Stomach (tissue), 8 donors: ENCODE measurements at regions not wholly inside any gene's neighbourhood (a gene's known extent, or its start where the extent isn't known, plus 50 kb on each side); places are given as distances from the start of the nearest gene placed in this dataset.
A peak's percentile ranks its signal among the peaks of the same experiment; 100 is the strongest.
"Not testable (repeated sequence)": the region's sequence is repeated elsewhere in the genome, so short reads cannot be mapped to it uniquely, and the experiment has no call there.

Source experiments
- DNase-seq, 2 donors: peaks; one replicate each; pipeline versions ENCODE4 v3.0.0 to v3.0.0-alpha.2; 2013 to 2019
- H3K27ac ChIP-seq, 5 donors: fragments of 200-600 bp in 4 of 5; sonication (generic) in 4 of 5; one replicate each; pipeline ENCODE4 v1.5.1; 2013 to 2019; ENCODE audit warnings: mild to moderate bottlenecking in 1 of 5, moderate library complexity in 1 of 5
- H3K27me3 ChIP-seq, 3 donors: fragments of 200-600 bp; sonication (generic); one replicate each; pipeline ENCODE4 v1.5.1; 2017 to 2019; ENCODE audit warnings: mixed run types in 1 of 3
- H3K36me3 ChIP-seq, 4 donors: fragments of 200-600 bp; sonication (generic); 1 replicate in 3 of 4; 2 replicates in 1 of 4; pipeline ENCODE4 v1.5.1; 2016 to 2019
- H3K4me1 ChIP-seq, 4 donors: fragments of 200-600 bp; sonication (generic); one replicate each; pipeline ENCODE4 v1.5.1; 2016 to 2019
- H3K4me3 ChIP-seq, 4 donors: fragments of 200-600 bp; sonication (generic) in 3 of 4; one replicate each; pipeline ENCODE4 v1.5.1; 2016 to 2019; ENCODE audit warnings: mild to moderate bottlenecking in 1 of 4
- H3K9me3 ChIP-seq, 4 donors: fragments of 200-600 bp; sonication (generic); one replicate each; pipeline ENCODE4 v1.5.1; 2016 to 2019
- EP300 ChIP-seq: sonication (generic); formaldehyde crosslinking; IDR thresholded peaks from one replicate; pipeline ENCODE4 v1.6.1; 2017; ENCODE audit warnings: antibody characterized with exemption
- POLR2A ChIP-seq, 4 donors: fragments of 450-650 bp; IDR thresholded peaks; one replicate each; pipeline ENCODE4 v1.6.1; 2016; ENCODE audit warnings: antibody characterized with exemption in 4 of 4, control low read depth in 2 of 4, mild to moderate bottlenecking in 1 of 4, moderate library complexity in 1 of 4
- POLR2AphosphoS5 ChIP-seq, 3 donors: sonication (generic); formaldehyde crosslinking; IDR thresholded peaks; one replicate each; pipeline ENCODE4 v1.6.1; 2016; ENCODE audit warnings: antibody characterized with exemption in 3 of 3
- WGBS, 5 donors: extraction: QIAGEN DNeasy Blood & Tissue Kit in 3 of 5; methylation state at CpG; one replicate each; pipeline versions ENCODE4 v1.1.5 to v1.1.7; 2013 to 2018; 5-methylcytosine and 5-hydroxymethylcytosine counted together
- intact Hi-C: fragments of 100-400 bp; cut with DNase I; formaldehyde crosslinking; loops from one replicate; pipeline ENCODE4 v1.15.1; 2023; ENCODE audit warnings: low total_unique reads
- TF ChIP-seq, protein P1 (sequence below), 7 experiments: fragments of 450-650 bp in 4 of 7; fragments of 200-600 bp in 3 of 7; sonication (generic) in 3 of 7; IDR thresholded peaks; one replicate each; pipeline ENCODE4 v1.5.1; 2016 to 2019; ENCODE audit warnings: antibody characterized with exemption in 7 of 7, control low read depth in 2 of 7, mild to moderate bottlenecking in 1 of 7
- donor health status: healthy with polysubstance abuse.
- donor health status: Bipolar disorder and iron deficiency.
- donor health status: healthy.

DNA sequence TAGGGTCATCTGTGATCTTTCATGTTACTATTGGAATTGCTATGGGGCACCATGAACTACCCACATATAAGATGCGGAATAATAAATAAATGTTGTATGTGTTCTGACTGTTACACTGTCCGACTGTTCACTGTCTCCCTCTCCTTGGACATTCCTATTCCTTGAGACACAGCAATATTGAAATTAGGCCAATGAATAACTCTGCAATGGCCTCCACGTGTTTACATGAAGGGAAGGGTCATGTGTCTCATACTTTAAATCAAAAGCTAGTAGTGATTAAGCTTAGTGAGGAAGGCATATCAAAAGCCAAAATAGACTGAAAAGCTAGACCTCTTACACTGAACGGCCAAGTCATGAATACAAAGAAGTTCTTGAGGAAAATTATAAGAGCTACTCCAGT, 751.3 kb downstream of the SOCS6 start:
- Histone ChIP-seq H3K9me3 (no peaks in the 10 kb centered on the region), H3K4me1 (no peaks in the 10 kb centered on the region), H3K36me3 (no peaks in the 10 kb centered on the region), H3K4me3 (no peak overlapping the region), H3K27ac (no peak overlapping the region), H3K27me3 (no peaks in the 10 kb centered on the region)
- no peak for DNase-seq
- WGBS, 5 donors = 64 to 74% (median 67%) methylated on average over 4 of the region's 4 CpGs
- TF ChIP-seq POLR2AphosphoS5 (IDR thresholded peaks at IDR 0.05) = no peak
- no peak for TF ChIP-seq EP300
- TF ChIP-seq, protein P1, sequence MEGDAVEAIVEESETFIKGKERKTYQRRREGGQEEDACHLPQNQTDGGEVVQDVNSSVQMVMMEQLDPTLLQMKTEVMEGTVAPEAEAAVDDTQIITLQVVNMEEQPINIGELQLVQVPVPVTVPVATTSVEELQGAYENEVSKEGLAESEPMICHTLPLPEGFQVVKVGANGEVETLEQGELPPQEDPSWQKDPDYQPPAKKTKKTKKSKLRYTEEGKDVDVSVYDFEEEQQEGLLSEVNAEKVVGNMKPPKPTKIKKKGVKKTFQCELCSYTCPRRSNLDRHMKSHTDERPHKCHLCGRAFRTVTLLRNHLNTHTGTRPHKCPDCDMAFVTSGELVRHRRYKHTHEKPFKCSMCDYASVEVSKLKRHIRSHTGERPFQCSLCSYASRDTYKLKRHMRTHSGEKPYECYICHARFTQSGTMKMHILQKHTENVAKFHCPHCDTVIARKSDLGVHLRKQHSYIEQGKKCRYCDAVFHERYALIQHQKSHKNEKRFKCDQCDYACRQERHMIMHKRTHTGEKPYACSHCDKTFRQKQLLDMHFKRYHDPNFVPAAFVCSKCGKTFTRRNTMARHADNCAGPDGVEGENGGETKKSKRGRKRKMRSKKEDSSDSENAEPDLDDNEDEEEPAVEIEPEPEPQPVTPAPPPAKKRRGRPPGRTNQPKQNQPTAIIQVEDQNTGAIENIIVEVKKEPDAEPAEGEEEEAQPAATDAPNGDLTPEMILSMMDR (IDR thresholded peaks at IDR 0.05) = no peak
- no peak for TF ChIP-seq POLR2A (IDR thresholded peaks at IDR 0.05)
- intact Hi-C loops = no loop called here

DNA sequence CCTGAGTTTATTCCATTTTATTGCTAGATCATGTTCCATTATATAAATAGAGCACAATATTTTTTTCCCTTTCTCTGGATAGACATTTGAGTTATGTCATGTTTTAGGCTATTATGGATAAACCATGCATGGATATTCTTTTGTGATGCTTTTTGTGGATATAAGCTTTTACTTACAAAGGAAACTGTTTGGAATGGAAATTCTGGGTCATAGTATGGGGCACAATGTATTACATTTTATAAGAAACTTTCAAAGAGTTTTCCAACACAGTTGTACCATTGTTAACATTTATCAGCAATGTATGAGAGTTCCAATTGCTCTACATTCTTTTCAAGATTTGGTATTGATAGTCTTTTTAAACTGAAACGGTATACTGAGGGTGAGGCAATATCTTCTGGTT, 749.4 kb downstream of the SOCS6 start:
- no peak for TF ChIP-seq POLR2A (IDR thresholded peaks at IDR 0.05)
- TF ChIP-seq POLR2AphosphoS5 (IDR thresholded peaks at IDR 0.05) = no peak
- TF ChIP-seq, protein P1 (IDR thresholded peaks at IDR 0.05) = no peak
- no peak for TF ChIP-seq EP300
- Histone ChIP-seq H3K4me1 (no peaks in the 10 kb centered on the region), H3K36me3 (no peaks in the 10 kb centered on the region), H3K27me3 (no peaks in the 10 kb centered on the region), H3K27ac (no peak overlapping the region), H3K9me3 (no peaks in the 10 kb centered on the region), H3K4me3 (no peak overlapping the region)
- no peak for DNase-seq
- WGBS, 5 donors = 17 to 57% (median 29%) methylated on average over 1 of the region's 1 CpG
- intact Hi-C loops = no loop called here

DNA sequence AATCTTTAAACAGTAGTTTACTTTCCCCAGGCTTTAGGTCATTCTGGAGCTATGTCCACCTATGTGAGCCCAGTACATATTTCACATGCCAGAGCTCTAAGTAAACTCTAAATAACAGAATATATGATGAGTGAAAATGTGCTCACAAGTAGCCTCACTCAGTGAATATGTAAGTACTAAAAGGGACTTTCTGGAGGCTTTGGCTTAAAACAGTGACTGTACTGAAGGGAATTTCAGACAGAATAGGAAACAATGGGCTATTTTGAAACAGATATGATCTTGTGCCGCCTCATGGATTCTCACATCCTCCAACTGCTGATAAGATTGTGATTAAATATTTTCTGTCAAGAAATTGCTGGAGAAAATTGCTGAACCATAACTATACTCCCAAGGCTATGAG, 747.9 kb downstream of the SOCS6 start:
- intact Hi-C loops = no loop called here
- Histone ChIP-seq H3K4me1 (no peaks in the 10 kb centered on the region), H3K9me3 (peaks cover 0 to 7% (median 3%) of the 10 kb centered on the region in 4 donors), H3K27ac (no peak overlapping the region), H3K4me3 (no peak overlapping the region), H3K27me3 (no peaks in the 10 kb centered on the region), H3K36me3 (no peaks in the 10 kb centered on the region)
- DNase-seq = peak in 1 of 2 donors; percentile 3
- TF ChIP-seq POLR2AphosphoS5 (IDR thresholded peaks at IDR 0.05) (no peak), POLR2A (IDR thresholded peaks at IDR 0.05) (no peak), EP300 (no peak)
- TF ChIP-seq, protein P1 (IDR thresholded peaks at IDR 0.05) = no peak
- 39 to 51% (median 44%) methylated on average over 1 of the region's 1 CpG for WGBS, 5 donors

DNA sequence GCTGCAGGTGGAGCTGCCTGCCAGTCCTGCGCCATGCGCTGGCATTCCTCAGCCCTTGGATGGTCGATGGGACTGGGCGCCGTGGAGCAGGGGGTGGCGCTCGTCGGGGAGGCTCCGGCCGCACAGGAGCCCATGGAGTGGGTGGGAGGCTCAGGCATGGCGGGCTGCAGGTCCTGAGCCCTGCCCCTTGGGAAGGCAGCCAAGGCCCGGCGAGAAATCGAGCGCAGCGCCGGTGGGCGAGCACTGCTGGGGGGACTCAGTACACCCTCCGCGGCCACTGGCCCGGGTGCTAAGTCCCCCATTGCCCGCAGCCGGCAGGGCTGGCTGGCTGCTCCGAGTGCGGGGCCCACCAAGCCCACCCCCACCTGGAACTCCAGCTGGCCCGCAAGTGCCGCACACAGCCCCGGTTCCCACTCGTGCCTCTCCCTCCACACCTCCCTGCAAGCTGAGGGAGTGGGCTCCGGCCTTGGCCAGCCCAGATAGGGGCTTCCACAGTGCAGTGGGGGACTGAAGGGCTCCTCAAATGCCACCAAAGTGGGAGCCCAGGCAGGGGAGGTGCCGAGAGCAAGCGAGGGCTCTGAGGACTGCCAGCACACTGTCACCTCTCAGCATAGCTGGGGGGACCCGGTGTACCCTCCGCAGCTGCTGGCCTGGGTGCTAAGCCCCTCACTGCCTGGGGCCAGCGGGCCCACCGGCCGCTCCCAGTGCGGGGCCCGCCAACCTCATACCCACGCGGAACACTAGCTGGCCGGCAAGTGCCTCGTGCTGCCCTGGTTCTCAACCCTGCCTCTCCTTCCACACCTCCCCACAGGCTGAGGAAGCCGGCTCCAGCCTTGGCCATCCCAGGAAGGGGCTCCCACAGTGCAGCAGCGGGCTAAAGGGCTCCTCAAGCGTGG, 742.7 kb downstream of the SOCS6 start:
- H3K27ac ChIP-seq, intact Hi-C loops, DNase-seq, H3K27me3 ChIP-seq, H3K4me3 ChIP-seq, H3K4me1 ChIP-seq, H3K36me3 ChIP-seq: not testable (repeated sequence)
- 93 to 94% (median 93%) methylated on average over 22 to 46 of the region's 46 CpGs for WGBS, 5 donors
- H3K9me3 ChIP-seq = peaks cover 0 to 42% (median 24%) of the 10 kb centered on the region in 4 donors

DNA sequence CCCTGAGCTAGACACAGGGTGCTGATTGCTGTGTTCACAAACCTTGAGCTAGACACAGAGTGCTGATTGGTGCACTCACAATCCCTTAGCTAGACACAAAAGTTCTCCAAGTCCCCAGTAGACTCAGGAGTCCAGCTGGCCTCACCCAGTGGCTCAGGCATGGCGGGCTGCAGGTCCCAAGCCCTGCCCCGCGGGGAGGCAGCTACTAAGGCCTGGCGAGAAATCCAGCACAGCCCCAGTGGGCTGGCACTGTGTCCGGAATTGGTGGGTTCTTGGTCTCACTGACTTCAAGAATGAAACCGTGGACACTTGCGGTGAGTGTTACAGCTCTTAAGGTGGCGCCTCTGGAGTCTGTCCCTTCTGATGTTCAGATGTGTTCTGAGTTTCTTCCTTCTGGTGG, 741.2 kb downstream of the SOCS6 start:
- H3K36me3 ChIP-seq, H3K27ac ChIP-seq, intact Hi-C loops, H3K4me1 ChIP-seq, DNase-seq, H3K4me3 ChIP-seq, H3K27me3 ChIP-seq: not testable (repeated sequence)
- 94 to 98% (median 95%) methylated on average over 8 of the region's 8 CpGs for WGBS, 5 donors
- peaks cover 0 to 42% (median 24%) of the 10 kb centered on the region in 4 donors for H3K9me3 ChIP-seq
